Fibroblast of lung (primary cell): ENCODE measurements at regions not wholly inside any gene's neighbourhood (a gene's known extent, or its start where the extent isn't known, plus 50 kb on each side); places are given as distances from the start of the nearest gene placed in this dataset.

ENCODE experiments used
- DNase-seq, 2 donors: peaks; one replicate each; pipeline versions ENCODE4 v3.0.0 to v3.0.0-alpha.2; 2010; ENCODE audit warnings: low read depth in 2 of 2
- H2AFZ ChIP-seq: 2 replicates; pipeline ENCODE4 v1.5.1; 2012; ENCODE audit warnings: low read length, control low read depth, inconsistent platforms
- H3K27ac ChIP-seq: 2 replicates; pipeline ENCODE4 v1.5.1; 2011; ENCODE audit warnings: low read length, control low read depth; ENCODE audit not compliant: insufficient read depth
- H3K27me3 ChIP-seq: 2 replicates; pipeline ENCODE4 v1.5.1; 2011; ENCODE audit warnings: mild to moderate bottlenecking, low read length; ENCODE audit not compliant: control insufficient read depth, insufficient read depth
- H3K36me3 ChIP-seq: 2 replicates; pipeline ENCODE4 v1.5.1; 2011; ENCODE audit warnings: low read length; ENCODE audit not compliant: control insufficient read depth, insufficient read depth
- H3K4me1 ChIP-seq: 2 replicates; pipeline ENCODE4 v1.5.1; 2011; ENCODE audit warnings: low read length; ENCODE audit not compliant: control insufficient read depth, insufficient read depth; ENCODE audit errors: extremely low read depth
- H3K4me2 ChIP-seq: 2 replicates; pipeline ENCODE4 v1.5.1; 2011; ENCODE audit warnings: low read length, control low read depth; ENCODE audit not compliant: insufficient read depth; ENCODE audit errors: extremely low read depth
- H3K4me3 ChIP-seq, 4 experiments: fragments of 200-600 bp in 1 of 4; sonication (generic) in 1 of 4; replicated peaks in 1 of 4; 2 replicates each; pipeline ENCODE4 v1.5.1; 2011 to 2016; ENCODE audit warnings: low read length in 4 of 4, low read depth in 3 of 4, mild to moderate bottlenecking in 3 of 4, control low read depth in 2 of 4, inconsistent platforms in 1 of 4, mixed read lengths in 1 of 4; ENCODE audit not compliant: insufficient read depth in 1 of 4; ENCODE audit errors: control extremely low read depth in 1 of 4
- H3K79me2 ChIP-seq: 2 replicates; pipeline ENCODE4 v1.5.1; 2012; ENCODE audit warnings: mild to moderate bottlenecking, low read length, inconsistent platforms; ENCODE audit not compliant: control insufficient read depth, insufficient read depth
- H3K9ac ChIP-seq: 2 replicates; pipeline ENCODE4 v1.5.1; 2011; ENCODE audit warnings: mild to moderate bottlenecking, low read length, control low read depth; ENCODE audit not compliant: insufficient read depth
- H3K9me3 ChIP-seq: 2 replicates; pipeline ENCODE4 v1.5.1; 2012; ENCODE audit warnings: low read depth, low read length; ENCODE audit not compliant: control insufficient read depth, insufficient read depth
- H4K20me1 ChIP-seq: 2 replicates; pipeline ENCODE4 v1.5.1; 2011; ENCODE audit warnings: low read length; ENCODE audit not compliant: control insufficient read depth, insufficient read depth; ENCODE audit errors: extremely low read depth
- CTCF ChIP-seq, 2 donors: IDR thresholded peaks in 1 of 2; conservative IDR thresholded peaks in 1 of 2; 1 replicate in 1 of 2; 2 replicates in 1 of 2; pipeline ENCODE4 v1.5.1; 2011 to 2012; ENCODE audit warnings: low read length in 2 of 2, control low read depth in 1 of 2, inconsistent platforms in 1 of 2, low read depth in 1 of 2, mild to moderate bottlenecking in 1 of 2
- EZH2 ChIP-seq: IDR thresholded peaks from 2 replicates; pipeline ENCODE4 v1.5.1; 2012; ENCODE audit warnings: low read length, control low read depth, mild to moderate bottlenecking; ENCODE audit errors: missing control alignments

DNA sequence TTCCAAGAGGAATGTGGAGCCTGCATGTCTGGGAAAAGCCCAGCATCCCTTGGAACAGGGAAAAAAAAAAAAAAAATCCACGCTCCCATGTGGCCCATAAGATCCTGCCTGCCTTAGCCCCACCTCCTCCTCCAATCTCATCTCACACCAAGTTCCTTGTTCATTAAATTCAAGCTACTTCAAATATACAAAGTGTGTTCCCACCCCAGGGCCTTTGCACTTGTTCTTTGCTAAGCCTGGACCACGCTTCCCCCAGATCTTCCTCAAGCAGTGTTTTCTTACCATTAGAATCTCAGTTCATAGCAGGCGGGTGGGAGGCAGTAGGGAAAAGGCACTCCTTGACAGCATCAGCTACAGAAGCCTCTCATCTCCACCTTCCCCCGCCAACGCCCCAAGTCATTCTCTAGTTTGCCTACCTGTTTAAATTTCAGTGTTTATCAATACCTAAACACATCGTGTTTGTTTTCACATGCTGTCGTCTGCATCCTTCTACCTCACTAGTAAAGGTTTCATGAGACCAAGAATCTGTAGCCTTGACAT is 262.8 kb downstream of the FGFR2 start:
- Histone ChIP-seq H3K4me3 (no peak overlapping the region), H3K9ac (no peak overlapping the region), H3K79me2 (no peaks in the 10 kb centered on the region), H3K9me3 (no peaks in the 10 kb centered on the region), H4K20me1 (no peaks in the 10 kb centered on the region), H3K4me2 (no peak overlapping the region), H2AFZ (no peak overlapping the region), H3K4me1 (no peaks in the 10 kb centered on the region), H3K27me3 (no peaks in the 10 kb centered on the region), H3K36me3 (no peaks in the 10 kb centered on the region), H3K27ac (no peak overlapping the region)
- DNase-seq: no peak
- TF ChIP-seq CTCF (conservative IDR thresholded peaks at IDR 0.05 in 1 of 2, IDR thresholded peaks at IDR 0.05 in 1 of 2; ENCODE audit: low read depth in 1 of 2, low read length in 2 of 2) (no peak), EZH2 (no peak)

GRCh38 chr10:121337427-121337826 is 260.8 kb downstream of the FGFR2 start:
- Histone ChIP-seq H3K4me1 (no peaks in the 10 kb centered on the region), H3K27me3 (no peaks in the 10 kb centered on the region), H3K4me3 (no peak overlapping the region), H3K79me2 (no peaks in the 10 kb centered on the region), H4K20me1 (no peaks in the 10 kb centered on the region), H3K36me3 (no peaks in the 10 kb centered on the region), H2AFZ (no peak overlapping the region), H3K9ac (no peak overlapping the region), H3K9me3 (no peaks in the 10 kb centered on the region), H3K27ac (no peak overlapping the region), H3K4me2 (no peak overlapping the region)
- TF ChIP-seq CTCF (conservative IDR thresholded peaks at IDR 0.05 in 1 of 2, IDR thresholded peaks at IDR 0.05 in 1 of 2; ENCODE audit: low read depth in 1 of 2, low read length in 2 of 2) (no peak), EZH2 (no peak)
- DNase-seq: no peak

GRCh38 chr10:121338206-121338980 is 259.9 kb downstream of the FGFR2 start:
- no peak overlapping the region for H3K4me3 ChIP-seq
- no peaks in the 10 kb centered on the region for H3K27me3 ChIP-seq
- no peak overlapping the region for H3K9ac ChIP-seq
- no peaks in the 10 kb centered on the region for H3K79me2 ChIP-seq
- H2AFZ ChIP-seq: no peak overlapping the region
- no peaks in the 10 kb centered on the region for H3K9me3 ChIP-seq
- H3K36me3 ChIP-seq: no peaks in the 10 kb centered on the region
- no peak for DNase-seq
- no peak overlapping the region for H3K4me2 ChIP-seq
- no peak for TF ChIP-seq CTCF (conservative IDR thresholded peaks at IDR 0.05 in 1 of 2, IDR thresholded peaks at IDR 0.05 in 1 of 2; ENCODE audit: low read depth in 1 of 2, low read length in 2 of 2)
- no peak for TF ChIP-seq EZH2
- H4K20me1 ChIP-seq: no peaks in the 10 kb centered on the region
- H3K27ac ChIP-seq: no peak overlapping the region
- H3K4me1 ChIP-seq: no peaks in the 10 kb centered on the region
